Fibroblast of lung (primary cell): ENCODE measurements at regions not wholly inside any gene's neighbourhood (a gene's known extent, or its start where the extent isn't known, plus 50 kb on each side); places are given as distances from the start of the nearest gene placed in this dataset.

ENCODE experiments used
- DNase-seq, 2 donors: peaks; one replicate each; pipeline versions ENCODE4 v3.0.0 to v3.0.0-alpha.2; 2010; ENCODE audit warnings: low read depth in 2 of 2
- H2AFZ ChIP-seq: 2 replicates; pipeline ENCODE4 v1.5.1; 2012; ENCODE audit warnings: low read length, control low read depth, inconsistent platforms
- H3K27ac ChIP-seq: 2 replicates; pipeline ENCODE4 v1.5.1; 2011; ENCODE audit warnings: low read length, control low read depth; ENCODE audit not compliant: insufficient read depth
- H3K27me3 ChIP-seq: 2 replicates; pipeline ENCODE4 v1.5.1; 2011; ENCODE audit warnings: mild to moderate bottlenecking, low read length; ENCODE audit not compliant: control insufficient read depth, insufficient read depth
- H3K36me3 ChIP-seq: 2 replicates; pipeline ENCODE4 v1.5.1; 2011; ENCODE audit warnings: low read length; ENCODE audit not compliant: control insufficient read depth, insufficient read depth
- H3K4me1 ChIP-seq: 2 replicates; pipeline ENCODE4 v1.5.1; 2011; ENCODE audit warnings: low read length; ENCODE audit not compliant: control insufficient read depth, insufficient read depth; ENCODE audit errors: extremely low read depth
- H3K4me2 ChIP-seq: 2 replicates; pipeline ENCODE4 v1.5.1; 2011; ENCODE audit warnings: low read length, control low read depth; ENCODE audit not compliant: insufficient read depth; ENCODE audit errors: extremely low read depth
- H3K4me3 ChIP-seq, 4 experiments: fragments of 200-600 bp in 1 of 4; sonication (generic) in 1 of 4; replicated peaks in 1 of 4; 2 replicates each; pipeline ENCODE4 v1.5.1; 2011 to 2016; ENCODE audit warnings: low read length in 4 of 4, low read depth in 3 of 4, mild to moderate bottlenecking in 3 of 4, control low read depth in 2 of 4, inconsistent platforms in 1 of 4, mixed read lengths in 1 of 4; ENCODE audit not compliant: insufficient read depth in 1 of 4; ENCODE audit errors: control extremely low read depth in 1 of 4
- H3K79me2 ChIP-seq: 2 replicates; pipeline ENCODE4 v1.5.1; 2012; ENCODE audit warnings: mild to moderate bottlenecking, low read length, inconsistent platforms; ENCODE audit not compliant: control insufficient read depth, insufficient read depth
- H3K9ac ChIP-seq: 2 replicates; pipeline ENCODE4 v1.5.1; 2011; ENCODE audit warnings: mild to moderate bottlenecking, low read length, control low read depth; ENCODE audit not compliant: insufficient read depth
- H3K9me3 ChIP-seq: 2 replicates; pipeline ENCODE4 v1.5.1; 2012; ENCODE audit warnings: low read depth, low read length; ENCODE audit not compliant: control insufficient read depth, insufficient read depth
- H4K20me1 ChIP-seq: 2 replicates; pipeline ENCODE4 v1.5.1; 2011; ENCODE audit warnings: low read length; ENCODE audit not compliant: control insufficient read depth, insufficient read depth; ENCODE audit errors: extremely low read depth
- EZH2 ChIP-seq: IDR thresholded peaks from 2 replicates; pipeline ENCODE4 v1.5.1; 2012; ENCODE audit warnings: low read length, control low read depth, mild to moderate bottlenecking; ENCODE audit errors: missing control alignments
- TF ChIP-seq, protein P1 (sequence below), 2 donors: IDR thresholded peaks in 1 of 2; conservative IDR thresholded peaks in 1 of 2; 1 replicate in 1 of 2; 2 replicates in 1 of 2; pipeline ENCODE4 v1.5.1; 2011 to 2012; ENCODE audit warnings: low read length in 2 of 2, control low read depth in 1 of 2, inconsistent platforms in 1 of 2, low read depth in 1 of 2, mild to moderate bottlenecking in 1 of 2

DNA sequence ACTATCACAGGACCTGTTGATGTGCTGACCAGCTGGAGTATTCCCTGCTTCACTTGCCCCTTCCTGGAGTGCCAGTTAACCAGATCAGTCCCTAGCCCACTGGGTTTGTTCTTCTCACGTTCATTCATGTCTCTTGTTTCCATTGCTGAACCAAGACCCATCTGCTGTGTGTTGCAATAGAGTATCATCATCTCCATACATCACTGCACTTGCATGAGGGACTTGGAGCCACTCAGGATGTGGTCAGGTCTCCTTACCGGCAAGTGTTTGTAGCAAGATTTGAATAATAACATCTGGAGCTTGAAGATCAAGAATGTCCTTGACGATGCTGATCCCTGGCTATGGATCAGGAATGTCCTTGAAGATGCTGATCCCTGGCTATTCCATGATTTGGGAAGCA is 358.6 kb downstream of the IRX1 start:
- Histone ChIP-seq H3K79me2 (no peaks in the 10 kb centered on the region), H3K9ac (no peak overlapping the region), H3K27me3 (no peaks in the 10 kb centered on the region), H3K36me3 (no peaks in the 10 kb centered on the region), H3K9me3 (no peaks in the 10 kb centered on the region), H4K20me1 (no peaks in the 10 kb centered on the region), H2AFZ (no peak overlapping the region), H3K4me1 (no peaks in the 10 kb centered on the region), H3K27ac (no peak overlapping the region), H3K4me2 (no peak overlapping the region), H3K4me3 (no peak overlapping the region)
- no peak for DNase-seq
- no peak for TF ChIP-seq EZH2
- TF ChIP-seq, protein P1, sequence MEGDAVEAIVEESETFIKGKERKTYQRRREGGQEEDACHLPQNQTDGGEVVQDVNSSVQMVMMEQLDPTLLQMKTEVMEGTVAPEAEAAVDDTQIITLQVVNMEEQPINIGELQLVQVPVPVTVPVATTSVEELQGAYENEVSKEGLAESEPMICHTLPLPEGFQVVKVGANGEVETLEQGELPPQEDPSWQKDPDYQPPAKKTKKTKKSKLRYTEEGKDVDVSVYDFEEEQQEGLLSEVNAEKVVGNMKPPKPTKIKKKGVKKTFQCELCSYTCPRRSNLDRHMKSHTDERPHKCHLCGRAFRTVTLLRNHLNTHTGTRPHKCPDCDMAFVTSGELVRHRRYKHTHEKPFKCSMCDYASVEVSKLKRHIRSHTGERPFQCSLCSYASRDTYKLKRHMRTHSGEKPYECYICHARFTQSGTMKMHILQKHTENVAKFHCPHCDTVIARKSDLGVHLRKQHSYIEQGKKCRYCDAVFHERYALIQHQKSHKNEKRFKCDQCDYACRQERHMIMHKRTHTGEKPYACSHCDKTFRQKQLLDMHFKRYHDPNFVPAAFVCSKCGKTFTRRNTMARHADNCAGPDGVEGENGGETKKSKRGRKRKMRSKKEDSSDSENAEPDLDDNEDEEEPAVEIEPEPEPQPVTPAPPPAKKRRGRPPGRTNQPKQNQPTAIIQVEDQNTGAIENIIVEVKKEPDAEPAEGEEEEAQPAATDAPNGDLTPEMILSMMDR (conservative IDR thresholded peaks at IDR 0.05 in 1 of 2, IDR thresholded peaks at IDR 0.05 in 1 of 2; ENCODE audit: low read depth in 1 of 2, low read length in 2 of 2), result no peak

DNA sequence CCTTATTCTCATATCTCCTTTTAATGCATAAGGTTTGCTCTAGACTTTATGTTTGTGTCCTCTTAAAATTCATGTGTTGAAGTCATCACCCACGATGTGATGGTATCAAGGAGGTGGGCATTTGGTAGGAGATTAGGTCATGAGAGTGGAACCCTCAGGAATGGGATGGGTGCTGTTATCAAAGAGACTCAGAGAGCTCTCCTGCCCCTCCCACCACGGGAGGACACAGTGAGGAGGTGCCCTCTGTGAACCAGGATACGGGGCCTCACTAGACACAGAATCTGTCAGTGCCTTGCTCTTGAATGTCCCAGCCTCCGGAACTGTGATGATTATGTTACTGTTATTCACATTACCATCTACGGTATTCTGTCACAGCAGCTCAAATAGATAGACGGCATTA is 359.0 kb downstream of the IRX1 start:
- no peak overlapping the region for H3K9ac ChIP-seq
- H3K79me2 ChIP-seq, result no peaks in the 10 kb centered on the region
- TF ChIP-seq EZH2, result no peak
- TF ChIP-seq, protein P1 (conservative IDR thresholded peaks at IDR 0.05 in 1 of 2, IDR thresholded peaks at IDR 0.05 in 1 of 2; ENCODE audit: low read depth in 1 of 2, low read length in 2 of 2), result no peak

DNA sequence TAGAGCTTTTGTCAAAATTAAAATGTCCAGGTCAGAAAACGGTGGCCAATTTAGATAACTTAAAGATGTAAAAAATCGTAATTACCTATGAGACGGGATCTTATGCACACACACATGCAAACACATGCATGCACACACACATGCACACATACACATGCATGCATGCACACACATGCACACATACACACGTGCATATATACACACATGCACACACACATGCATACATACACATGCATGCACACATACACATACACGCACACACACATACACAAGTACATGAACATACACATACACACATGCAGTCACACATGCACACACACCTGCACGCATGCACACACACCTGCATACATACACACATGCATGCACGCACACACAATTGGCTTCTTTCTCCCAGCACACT is 362.0 kb downstream of the IRX1 start:
- Histone ChIP-seq H3K36me3 (no peaks in the 10 kb centered on the region), H3K9ac (no peak overlapping the region), H3K79me2 (no peaks in the 10 kb centered on the region), H3K27me3 (no peaks in the 10 kb centered on the region), H3K4me3 (no peak overlapping the region), H3K4me2 (no peak overlapping the region), H2AFZ (no peak overlapping the region), H3K27ac (no peak overlapping the region), H3K4me1 (no peaks in the 10 kb centered on the region), H3K9me3 (no peaks in the 10 kb centered on the region), H4K20me1 (no peaks in the 10 kb centered on the region)
- TF ChIP-seq, protein P1 (conservative IDR thresholded peaks at IDR 0.05 in 1 of 2, IDR thresholded peaks at IDR 0.05 in 1 of 2; ENCODE audit: low read depth in 1 of 2, low read length in 2 of 2), result no peak
- no peak for TF ChIP-seq EZH2
- no peak for DNase-seq

More for the DNA sequence above, 359.0 kb downstream of the IRX1 start:
- Histone ChIP-seq H2AFZ (no peak overlapping the region), H3K4me2 (no peak overlapping the region), H3K36me3 (no peaks in the 10 kb centered on the region), H3K4me3 (no peak overlapping the region), H3K27ac (no peak overlapping the region), H4K20me1 (no peaks in the 10 kb centered on the region), H3K27me3 (no peaks in the 10 kb centered on the region), H3K4me1 (no peaks in the 10 kb centered on the region), H3K9me3 (no peaks in the 10 kb centered on the region)
- no peak for DNase-seq
